Gastrocnemius medialis (tissue), 4 donors: ENCODE measurements at regions not wholly inside any gene's neighbourhood (a gene's known extent, or its start where the extent isn't known, plus 50 kb on each side); places are given as distances from the start of the nearest gene placed in this dataset.

Source experiments
- ATAC-seq, 2 donors: fragments of 150-250 bp; one replicate each; pipeline ENCODE4 v1.9.1; 2016
- DNase-seq, 2 donors: peaks; one replicate each; pipeline ENCODE4 v3.0.0-alpha.2; 2019
- H3K27ac ChIP-seq, 4 donors: fragments of 200-600 bp; sonication (generic); 1 replicate in 1 of 4; 2 replicates in 3 of 4; pipeline ENCODE4 v1.5.1; 2016 to 2018; ENCODE audit warnings: mild to moderate bottlenecking in 2 of 4, moderate library complexity in 1 of 4
- H3K27me3 ChIP-seq, 3 donors: fragments of 200-600 bp; sonication (generic) in 2 of 3; 1 replicate in 1 of 3; 2 replicates in 2 of 3; pipeline versions ENCODE4 v1.5.1 to v1.6.0; 2016 to 2019; ENCODE audit warnings: mild to moderate bottlenecking in 1 of 3, moderate library complexity in 1 of 3
- H3K36me3 ChIP-seq, 2 donors: fragments of 200-600 bp; sonication (generic) in 1 of 2; one replicate each; pipeline ENCODE4 v1.5.1; 2017 to 2018
- H3K4me1 ChIP-seq, 2 donors: fragments of 200-600 bp; sonication (generic) in 1 of 2; one replicate each; pipeline ENCODE4 v1.5.1; 2016 to 2017; ENCODE audit warnings: mild to moderate bottlenecking in 2 of 2
- H3K4me3 ChIP-seq, 4 donors: fragments of 200-600 bp; sonication (generic) in 3 of 4; 1 replicate in 1 of 4; 2 replicates in 3 of 4; pipeline ENCODE4 v1.5.1; 2016 to 2019; ENCODE audit warnings: mild to moderate bottlenecking in 2 of 4
- H3K9me3 ChIP-seq, 3 donors: fragments of 200-600 bp; sonication (generic) in 2 of 3; 1 replicate in 1 of 3; 2 replicates in 2 of 3; pipeline ENCODE4 v1.5.1; 2016 to 2019
- POLR2A ChIP-seq, 2 donors: fragments of 450-650 bp; IDR thresholded peaks; one replicate each; pipeline ENCODE4 v1.6.1; 2017; ENCODE audit warnings: antibody characterized with exemption in 2 of 2, mild to moderate bottlenecking in 2 of 2, moderate library complexity in 2 of 2
- in situ Hi-C, 4 donors: fragments of 200-750 bp; cut with MboI; loops; one replicate each; pipeline versions ENCODE4 v1.15.0 to v1.8.0; 2017; ENCODE audit warnings: low sequenced_read_pairs in 4 of 4
- intact Hi-C: fragments of 100-400 bp; cut with DNase I; formaldehyde crosslinking; loops from one replicate; pipeline ENCODE4 v1.15.1; 2023; ENCODE audit warnings: low total_unique reads
- TF ChIP-seq, protein P1 (sequence below), 5 experiments: fragments of 450-650 bp in 3 of 5; fragments of 200-600 bp in 2 of 5; sonication (generic) in 2 of 5; IDR thresholded peaks in 4 of 5; conservative IDR thresholded peaks in 1 of 5; 1 replicate in 4 of 5; 2 replicates in 1 of 5; pipeline ENCODE4 v1.5.1; 2016 to 2019; ENCODE audit warnings: antibody characterized with exemption in 5 of 5, mild to moderate bottlenecking in 3 of 5, moderate library complexity in 3 of 5

DNA sequence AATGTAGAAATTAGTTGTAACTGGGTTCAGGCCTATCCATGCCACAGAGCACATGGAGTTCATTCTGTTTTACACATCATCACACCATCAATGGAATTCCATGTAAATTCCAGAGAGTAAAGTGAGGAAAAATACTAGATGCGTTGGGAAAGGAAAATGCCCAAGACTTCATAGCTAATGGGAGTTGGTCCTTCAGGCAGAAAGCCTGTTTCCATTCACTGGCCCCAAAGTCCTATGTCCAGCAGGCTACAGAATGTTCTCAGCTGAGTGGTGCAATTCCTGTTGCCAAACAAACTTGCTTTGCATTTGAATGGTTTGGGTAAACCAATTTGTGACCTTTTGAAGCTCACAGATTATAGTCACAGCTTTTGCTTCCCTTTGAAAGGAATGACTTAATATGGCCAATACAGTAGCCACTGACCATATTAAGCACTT, 164.6 kb upstream of the PFN2 start:
- DNase-seq (no peak), ATAC-seq (peak in 1 of 2 donors; percentile 56)
- no peak overlapping the region for H3K4me3 ChIP-seq
- no peaks in the 10 kb centered on the region for H3K9me3 ChIP-seq
- in situ Hi-C loops: no loop called here
- no peaks in the 10 kb centered on the region for H3K36me3 ChIP-seq
- H3K27ac ChIP-seq: no peak overlapping the region
- H3K4me1 ChIP-seq: no peaks in the 10 kb centered on the region
- TF ChIP-seq POLR2A (IDR thresholded peaks at IDR 0.05): no peak
- TF ChIP-seq, protein P1, sequence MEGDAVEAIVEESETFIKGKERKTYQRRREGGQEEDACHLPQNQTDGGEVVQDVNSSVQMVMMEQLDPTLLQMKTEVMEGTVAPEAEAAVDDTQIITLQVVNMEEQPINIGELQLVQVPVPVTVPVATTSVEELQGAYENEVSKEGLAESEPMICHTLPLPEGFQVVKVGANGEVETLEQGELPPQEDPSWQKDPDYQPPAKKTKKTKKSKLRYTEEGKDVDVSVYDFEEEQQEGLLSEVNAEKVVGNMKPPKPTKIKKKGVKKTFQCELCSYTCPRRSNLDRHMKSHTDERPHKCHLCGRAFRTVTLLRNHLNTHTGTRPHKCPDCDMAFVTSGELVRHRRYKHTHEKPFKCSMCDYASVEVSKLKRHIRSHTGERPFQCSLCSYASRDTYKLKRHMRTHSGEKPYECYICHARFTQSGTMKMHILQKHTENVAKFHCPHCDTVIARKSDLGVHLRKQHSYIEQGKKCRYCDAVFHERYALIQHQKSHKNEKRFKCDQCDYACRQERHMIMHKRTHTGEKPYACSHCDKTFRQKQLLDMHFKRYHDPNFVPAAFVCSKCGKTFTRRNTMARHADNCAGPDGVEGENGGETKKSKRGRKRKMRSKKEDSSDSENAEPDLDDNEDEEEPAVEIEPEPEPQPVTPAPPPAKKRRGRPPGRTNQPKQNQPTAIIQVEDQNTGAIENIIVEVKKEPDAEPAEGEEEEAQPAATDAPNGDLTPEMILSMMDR (IDR thresholded peaks at IDR 0.05 in 4 of 5, conservative IDR thresholded peaks at IDR 0.05 in 1 of 5): no peak
- H3K27me3 ChIP-seq: no peaks in the 10 kb centered on the region
- intact Hi-C loops: no loop called here

DNA sequence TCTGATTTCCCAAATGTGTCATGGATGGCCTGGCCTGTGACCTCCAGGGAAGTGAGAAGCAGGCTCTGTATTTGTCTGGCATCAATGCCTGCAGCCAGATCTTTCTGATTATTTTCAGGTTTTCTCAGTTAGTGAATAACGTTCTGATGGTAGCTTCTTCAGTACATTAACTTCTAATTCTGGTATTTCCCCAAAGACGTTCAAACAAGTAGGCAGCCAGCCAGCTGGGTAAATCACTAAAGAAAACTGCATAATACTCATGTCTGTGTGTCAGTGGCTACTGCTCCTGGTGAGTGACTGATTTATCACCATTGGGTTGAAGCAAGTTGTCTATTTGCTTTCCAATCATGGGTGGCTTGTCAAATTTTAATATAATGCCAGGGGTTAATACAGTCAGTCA, 162.6 kb upstream of the PFN2 start:
- in situ Hi-C loops (no loop called here), intact Hi-C loops (no loop called here)
- H3K4me1 ChIP-seq: no peaks in the 10 kb centered on the region
- H3K9me3 ChIP-seq: no peaks in the 10 kb centered on the region
- no peaks in the 10 kb centered on the region for H3K36me3 ChIP-seq
- DNase-seq: no peak
- H3K27me3 ChIP-seq: no peaks in the 10 kb centered on the region
- TF ChIP-seq, protein P1 (IDR thresholded peaks at IDR 0.05 in 4 of 5, conservative IDR thresholded peaks at IDR 0.05 in 1 of 5): no peak
- no peak for TF ChIP-seq POLR2A (IDR thresholded peaks at IDR 0.05)
- ATAC-seq: no peak
- no peak overlapping the region for H3K4me3 ChIP-seq
- H3K27ac ChIP-seq: no peak overlapping the region

DNA sequence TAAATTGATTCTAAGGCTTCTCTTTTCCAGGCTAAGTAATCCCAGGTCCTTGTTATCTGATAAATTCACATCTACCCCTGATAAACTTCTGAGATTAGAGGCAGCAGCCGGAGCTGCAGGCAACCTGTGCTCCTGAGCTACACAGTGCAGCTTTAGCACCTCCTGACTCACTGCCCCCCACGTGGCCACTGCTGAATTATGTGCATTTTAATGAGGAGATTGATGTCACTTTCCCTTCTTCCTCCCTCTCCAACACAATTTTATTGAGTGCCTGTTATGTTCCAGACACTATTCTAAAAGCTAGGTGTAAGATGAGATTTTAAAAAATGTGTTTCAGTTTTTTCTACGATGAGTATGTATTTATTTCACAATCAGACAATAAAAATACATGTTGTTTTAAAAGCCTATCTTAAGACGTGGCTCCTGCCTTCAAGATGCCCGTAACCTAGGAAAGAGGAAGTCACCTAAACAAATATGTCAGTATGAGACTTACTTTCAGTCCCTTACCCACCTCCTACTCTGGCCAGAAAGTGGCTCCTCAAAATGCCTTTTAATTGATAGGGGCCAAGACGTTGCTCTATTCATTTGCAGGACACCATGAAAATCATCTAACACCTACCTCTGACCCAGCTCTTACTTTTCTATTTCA, 161.5 kb upstream of the PFN2 start:
- intact Hi-C loops: no loop called here
- H3K36me3 ChIP-seq: no peaks in the 10 kb centered on the region
- TF ChIP-seq, protein P1 (IDR thresholded peaks at IDR 0.05 in 4 of 5, conservative IDR thresholded peaks at IDR 0.05 in 1 of 5): no peak
- no peak for TF ChIP-seq POLR2A (IDR thresholded peaks at IDR 0.05)
- in situ Hi-C loops: no loop called here
- no peaks in the 10 kb centered on the region for H3K27me3 ChIP-seq
- no peak overlapping the region for H3K27ac ChIP-seq
- H3K4me3 ChIP-seq: no peak overlapping the region
- DNase-seq: no peak
- H3K4me1 ChIP-seq: no peaks in the 10 kb centered on the region
- H3K9me3 ChIP-seq: no peaks in the 10 kb centered on the region
- no peak for ATAC-seq

DNA sequence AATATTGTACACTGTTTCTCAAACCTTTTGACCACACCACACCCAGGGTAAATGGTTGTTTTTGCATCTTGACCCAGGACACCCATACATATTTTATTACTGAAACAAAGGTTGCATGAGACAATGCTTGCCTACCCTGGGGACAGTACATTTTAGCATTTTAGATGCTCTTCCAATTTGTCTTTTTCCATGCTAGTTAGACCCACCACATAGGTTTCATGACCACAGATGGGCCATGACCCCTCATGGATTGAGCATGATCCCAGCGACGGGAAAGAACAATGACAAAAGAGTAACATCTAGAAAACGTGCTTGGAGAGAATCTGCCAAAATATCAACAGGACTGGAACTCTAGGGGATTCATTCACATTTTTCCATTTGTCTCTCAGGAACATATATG, 161.0 kb upstream of the PFN2 start:
- TF ChIP-seq, protein P1 (IDR thresholded peaks at IDR 0.05 in 4 of 5, conservative IDR thresholded peaks at IDR 0.05 in 1 of 5): no peak
- no peak for TF ChIP-seq POLR2A (IDR thresholded peaks at IDR 0.05)
- ATAC-seq (no peak), DNase-seq (no peak)
- Histone ChIP-seq H3K27ac (no peak overlapping the region), H3K4me1 (no peaks in the 10 kb centered on the region), H3K36me3 (no peaks in the 10 kb centered on the region), H3K27me3 (no peaks in the 10 kb centered on the region), H3K4me3 (no peak overlapping the region), H3K9me3 (no peaks in the 10 kb centered on the region)
- intact Hi-C loops: no loop called here
- in situ Hi-C loops: no loop called here
